ENCODE measurements at regions not wholly inside any gene's neighbourhood (a gene's known extent, or its start where the extent isn't known, plus 50 kb on each side); places are given as distances from the start of the nearest gene placed in this dataset.

DNA sequence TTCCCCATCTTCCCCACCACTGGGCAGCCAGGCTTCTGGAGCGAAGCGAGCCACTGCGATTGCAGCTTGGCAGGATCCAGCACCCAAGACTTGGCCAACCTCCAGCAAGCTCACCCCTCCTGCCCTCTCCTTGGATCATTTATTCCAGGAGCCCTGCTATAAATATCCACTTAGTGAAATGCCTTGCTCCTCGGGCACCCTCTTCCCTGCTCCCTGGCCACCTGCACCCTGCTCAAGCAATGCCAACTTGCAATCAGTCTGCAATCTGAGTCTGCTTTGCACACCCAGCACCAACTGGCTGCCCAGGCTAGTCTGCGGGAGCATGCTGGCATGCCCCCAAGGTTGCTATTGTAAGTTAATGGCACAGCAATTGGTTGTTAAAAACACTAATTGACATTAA lies 666.0 kb downstream of the MED13L start (continued):
- TF ChIP-seq TEAD4 (IDR thresholded peaks at IDR 0.05; ENCODE audit: low read depth, low read length), result no peak
- TF ChIP-seq MAX (IDR thresholded peaks at IDR 0.05), result no peak

Measured in H1 (cell line).